ENCODE measurements at regions not wholly inside any gene's neighbourhood (a gene's known extent, or its start where the extent isn't known, plus 50 kb on each side); places are given as distances from the start of the nearest gene placed in this dataset.

DNA sequence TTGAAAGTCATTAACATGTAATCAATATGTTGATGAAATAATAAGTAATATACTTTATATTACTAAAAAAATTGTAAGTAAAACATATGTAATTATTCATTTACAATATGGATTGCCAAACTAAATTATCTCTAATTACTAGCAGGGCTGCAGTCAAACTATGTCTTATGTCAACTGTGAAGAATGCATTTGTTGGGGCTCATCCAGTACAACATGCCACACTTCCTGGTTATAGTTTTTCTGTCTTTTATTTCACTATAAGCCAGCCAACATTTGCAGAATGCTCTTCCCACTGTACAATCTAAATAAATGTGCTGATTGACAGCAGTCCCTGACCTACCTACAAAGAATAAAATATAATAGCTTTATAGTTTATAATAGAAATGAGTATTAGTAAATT lies 975.4 kb upstream of the NDST4 start:
- Histone ChIP-seq H3K4me3 (ENCODE audit: low read depth, low read length) (no peak overlapping the region), H3K36me3 (replicated peaks) (no peaks in the 10 kb centered on the region), H3K27me3 (replicated peaks) (no peaks in the 10 kb centered on the region), H3K27ac (no peak overlapping the region)
- TF ChIP-seq, protein P1, sequence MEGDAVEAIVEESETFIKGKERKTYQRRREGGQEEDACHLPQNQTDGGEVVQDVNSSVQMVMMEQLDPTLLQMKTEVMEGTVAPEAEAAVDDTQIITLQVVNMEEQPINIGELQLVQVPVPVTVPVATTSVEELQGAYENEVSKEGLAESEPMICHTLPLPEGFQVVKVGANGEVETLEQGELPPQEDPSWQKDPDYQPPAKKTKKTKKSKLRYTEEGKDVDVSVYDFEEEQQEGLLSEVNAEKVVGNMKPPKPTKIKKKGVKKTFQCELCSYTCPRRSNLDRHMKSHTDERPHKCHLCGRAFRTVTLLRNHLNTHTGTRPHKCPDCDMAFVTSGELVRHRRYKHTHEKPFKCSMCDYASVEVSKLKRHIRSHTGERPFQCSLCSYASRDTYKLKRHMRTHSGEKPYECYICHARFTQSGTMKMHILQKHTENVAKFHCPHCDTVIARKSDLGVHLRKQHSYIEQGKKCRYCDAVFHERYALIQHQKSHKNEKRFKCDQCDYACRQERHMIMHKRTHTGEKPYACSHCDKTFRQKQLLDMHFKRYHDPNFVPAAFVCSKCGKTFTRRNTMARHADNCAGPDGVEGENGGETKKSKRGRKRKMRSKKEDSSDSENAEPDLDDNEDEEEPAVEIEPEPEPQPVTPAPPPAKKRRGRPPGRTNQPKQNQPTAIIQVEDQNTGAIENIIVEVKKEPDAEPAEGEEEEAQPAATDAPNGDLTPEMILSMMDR (IDR thresholded peaks at IDR 0.05; ENCODE audit: low read depth, low read length, missing control alignments): no peak
- no peak for DNase-seq
- in situ Hi-C loops (cut with HindIII; ENCODE audit: low pct_ligation_motif_present, low sequenced_read_pairs): no loop called here

DNA sequence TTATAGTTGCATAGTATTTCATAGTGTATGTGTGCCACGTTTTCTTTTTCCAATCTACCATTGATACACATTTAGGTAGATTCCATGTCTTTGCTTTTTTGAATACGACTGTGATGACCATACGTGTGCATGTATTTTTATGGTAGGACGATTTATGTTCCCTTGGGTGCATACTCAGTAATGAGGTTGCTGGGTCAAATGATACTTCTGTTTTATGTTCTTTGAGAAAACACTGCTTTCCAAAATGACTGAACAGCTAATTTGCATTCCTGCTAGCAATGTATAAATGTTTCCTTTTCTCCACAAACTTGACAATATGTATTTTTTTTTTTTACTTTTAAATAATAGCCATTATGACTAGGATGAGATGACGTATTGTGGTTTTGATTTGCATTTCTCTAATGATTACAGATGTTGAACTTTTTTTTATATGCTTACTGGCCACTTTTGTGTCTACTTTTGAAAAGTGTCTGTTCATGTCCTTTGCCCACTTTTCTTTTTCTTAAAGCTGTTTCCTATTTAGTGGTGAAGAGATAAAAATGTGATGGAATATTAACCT lies 969.5 kb upstream of the NDST4 start:
- H3K27me3 ChIP-seq (replicated peaks): no peaks in the 10 kb centered on the region
- H3K4me3 ChIP-seq (ENCODE audit: low read depth, low read length): no peak overlapping the region
- TF ChIP-seq, protein P1 (IDR thresholded peaks at IDR 0.05; ENCODE audit: low read depth, low read length, missing control alignments): no peak
- no peak overlapping the region for H3K27ac ChIP-seq
- no peak for DNase-seq
- in situ Hi-C loops (cut with HindIII; ENCODE audit: low pct_ligation_motif_present, low sequenced_read_pairs): no loop called here
- no peaks in the 10 kb centered on the region for H3K36me3 ChIP-seq (replicated peaks)

DNA sequence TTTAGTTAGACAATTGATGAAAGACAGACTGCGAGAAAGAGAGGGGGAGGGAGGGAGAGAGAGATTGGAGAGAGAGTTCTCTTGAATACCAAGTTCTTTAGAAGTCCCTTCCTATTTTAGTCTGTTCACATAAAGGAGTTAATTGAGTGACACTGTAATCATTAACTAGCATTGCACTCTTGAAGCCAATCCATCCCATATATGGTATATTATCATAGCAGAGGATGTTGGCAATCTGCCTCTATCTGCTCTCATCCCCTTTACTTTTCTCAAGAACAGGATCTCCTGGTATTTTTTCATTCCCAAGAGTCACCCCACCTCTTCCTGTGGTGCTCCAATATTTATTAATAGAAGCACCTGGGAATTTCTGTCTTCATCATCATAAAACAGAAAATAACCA lies 959.6 kb upstream of the NDST4 start:
- TF ChIP-seq, protein P1 (IDR thresholded peaks at IDR 0.05; ENCODE audit: low read depth, low read length, missing control alignments): no peak
- DNase-seq: no peak
- in situ Hi-C loops (cut with HindIII; ENCODE audit: low pct_ligation_motif_present, low sequenced_read_pairs): no loop called here

DNA sequence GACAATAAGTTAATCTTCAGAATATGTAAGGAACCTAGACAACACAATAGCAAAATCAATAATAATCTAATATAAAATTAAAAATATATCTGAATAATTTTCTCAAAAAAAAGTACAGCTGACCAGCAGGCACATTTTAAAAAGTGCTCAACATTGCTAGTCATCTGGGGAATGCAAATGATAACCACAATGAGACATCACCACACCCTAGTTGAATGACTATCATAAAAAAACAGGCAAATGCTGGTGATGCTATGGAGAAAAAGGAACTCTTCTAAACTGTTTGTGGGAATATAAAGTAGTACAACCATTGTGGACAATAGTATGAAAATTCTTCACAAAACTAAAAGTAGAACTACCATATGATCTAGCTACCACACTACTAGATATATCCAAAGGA lies 956.9 kb upstream of the NDST4 start:
- in situ Hi-C loops (cut with HindIII; ENCODE audit: low pct_ligation_motif_present, low sequenced_read_pairs): no loop called here
- no peak for DNase-seq

More for the DNA sequence above, 959.6 kb upstream of the NDST4 start:
- Histone ChIP-seq H3K27ac (no peak overlapping the region), H3K36me3 (replicated peaks) (no peaks in the 10 kb centered on the region), H3K27me3 (replicated peaks) (no peaks in the 10 kb centered on the region), H3K4me3 (ENCODE audit: low read depth, low read length) (no peak overlapping the region)

DNA sequence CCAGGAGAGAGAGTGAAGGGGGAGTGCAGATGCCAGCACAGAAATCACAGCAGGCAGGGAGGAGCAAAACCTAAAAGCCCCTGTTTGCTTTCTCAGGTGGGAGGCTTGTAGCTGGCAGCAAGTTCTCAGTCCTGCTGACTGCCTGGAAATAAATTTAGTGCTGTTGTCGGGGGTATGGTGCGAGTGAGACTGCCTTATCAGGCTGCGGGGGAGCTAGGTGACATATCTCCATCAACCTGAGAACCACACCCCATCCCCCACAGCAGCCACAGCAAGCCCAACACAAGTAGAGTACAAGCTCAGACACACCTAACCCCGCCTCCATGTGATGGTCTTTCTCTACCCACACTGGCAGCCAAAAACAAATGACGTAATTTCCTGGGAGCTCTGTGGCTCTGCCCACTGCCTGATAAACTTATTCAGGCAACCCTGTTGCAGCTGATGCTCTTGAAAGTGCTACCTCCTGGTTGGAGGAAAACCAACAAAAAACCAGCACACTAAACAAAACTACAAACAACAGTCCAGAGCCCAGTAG lies 953.4 kb upstream of the NDST4 start:
- H3K36me3 ChIP-seq (replicated peaks): no peaks in the 10 kb centered on the region
- TF ChIP-seq, protein P1 (IDR thresholded peaks at IDR 0.05; ENCODE audit: low read depth, low read length, missing control alignments): no peak
- H3K4me3 ChIP-seq (ENCODE audit: low read depth, low read length): no peak overlapping the region
- no peak overlapping the region for H3K27ac ChIP-seq
- in situ Hi-C loops (cut with HindIII; ENCODE audit: low pct_ligation_motif_present, low sequenced_read_pairs): no loop called here
- H3K27me3 ChIP-seq (replicated peaks): no peaks in the 10 kb centered on the region
- no peak for DNase-seq

More for the DNA sequence above, 956.9 kb upstream of the NDST4 start:
- H3K27ac ChIP-seq: no peak overlapping the region
- TF ChIP-seq, protein P1 (IDR thresholded peaks at IDR 0.05; ENCODE audit: low read depth, low read length, missing control alignments): no peak
- H3K36me3 ChIP-seq (replicated peaks): no peaks in the 10 kb centered on the region
- H3K27me3 ChIP-seq (replicated peaks): no peaks in the 10 kb centered on the region
- no peak overlapping the region for H3K4me3 ChIP-seq (ENCODE audit: low read depth, low read length)

DNA sequence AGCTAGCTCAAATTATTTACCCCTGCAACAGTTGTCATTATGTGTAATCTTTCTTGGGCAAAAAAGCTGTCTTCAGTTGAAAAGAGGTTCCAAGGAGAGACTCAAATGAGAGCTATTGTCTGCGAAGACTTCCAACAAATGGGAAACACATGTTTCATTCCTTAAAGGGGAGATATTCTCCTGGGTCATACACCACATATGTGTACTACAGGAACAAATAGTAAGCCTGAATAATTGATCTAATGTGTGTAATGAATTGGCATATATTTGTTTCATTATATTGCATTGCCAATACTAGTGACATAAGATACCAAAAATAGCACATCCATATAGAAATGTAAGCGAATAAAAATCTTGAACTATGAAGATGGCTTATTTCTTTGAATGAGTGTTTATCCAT lies 950.9 kb upstream of the NDST4 start:
- in situ Hi-C loops (cut with HindIII; ENCODE audit: low pct_ligation_motif_present, low sequenced_read_pairs): no loop called here
- no peak overlapping the region for H3K27ac ChIP-seq
- no peak for DNase-seq
- no peaks in the 10 kb centered on the region for H3K27me3 ChIP-seq (replicated peaks)
- H3K4me3 ChIP-seq (ENCODE audit: low read depth, low read length): no peak overlapping the region
- TF ChIP-seq, protein P1 (IDR thresholded peaks at IDR 0.05; ENCODE audit: low read depth, low read length, missing control alignments): no peak
- no peaks in the 10 kb centered on the region for H3K36me3 ChIP-seq (replicated peaks)

Measured in brain microvascular endothelial cell (primary cell).